ENCODE measurements at regions not wholly inside any gene's neighbourhood (a gene's known extent, or its start where the extent isn't known, plus 50 kb on each side); places are given as distances from the start of the nearest gene placed in this dataset.

DNA sequence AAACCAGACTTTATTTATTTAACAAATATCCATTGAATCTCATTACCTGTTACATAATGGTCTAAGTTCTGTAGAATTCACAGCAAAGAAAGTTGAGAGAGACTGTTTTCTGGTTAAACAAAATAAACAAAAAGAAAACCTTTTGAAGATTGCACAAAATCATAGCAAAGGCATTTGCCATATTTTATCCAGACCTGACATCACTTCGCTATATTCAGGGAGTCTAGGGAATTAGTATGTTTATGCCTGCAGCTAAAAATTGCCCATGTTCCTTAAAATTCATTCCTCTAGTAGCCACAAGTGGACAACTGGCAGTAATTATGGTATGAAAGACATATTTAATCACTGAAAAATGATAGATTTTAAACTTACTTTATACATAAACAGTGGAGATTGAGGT, 577.0 kb upstream of the DAB2 start:
- H3K27ac ChIP-seq (ENCODE audit: low read depth in 1 of 2, low read length in 1 of 2), result no peak overlapping the region
- H3K9ac ChIP-seq (ENCODE audit: insufficient read depth in 1 of 2, low read length in 2 of 2), result no peak overlapping the region
- TF ChIP-seq, protein P1, sequence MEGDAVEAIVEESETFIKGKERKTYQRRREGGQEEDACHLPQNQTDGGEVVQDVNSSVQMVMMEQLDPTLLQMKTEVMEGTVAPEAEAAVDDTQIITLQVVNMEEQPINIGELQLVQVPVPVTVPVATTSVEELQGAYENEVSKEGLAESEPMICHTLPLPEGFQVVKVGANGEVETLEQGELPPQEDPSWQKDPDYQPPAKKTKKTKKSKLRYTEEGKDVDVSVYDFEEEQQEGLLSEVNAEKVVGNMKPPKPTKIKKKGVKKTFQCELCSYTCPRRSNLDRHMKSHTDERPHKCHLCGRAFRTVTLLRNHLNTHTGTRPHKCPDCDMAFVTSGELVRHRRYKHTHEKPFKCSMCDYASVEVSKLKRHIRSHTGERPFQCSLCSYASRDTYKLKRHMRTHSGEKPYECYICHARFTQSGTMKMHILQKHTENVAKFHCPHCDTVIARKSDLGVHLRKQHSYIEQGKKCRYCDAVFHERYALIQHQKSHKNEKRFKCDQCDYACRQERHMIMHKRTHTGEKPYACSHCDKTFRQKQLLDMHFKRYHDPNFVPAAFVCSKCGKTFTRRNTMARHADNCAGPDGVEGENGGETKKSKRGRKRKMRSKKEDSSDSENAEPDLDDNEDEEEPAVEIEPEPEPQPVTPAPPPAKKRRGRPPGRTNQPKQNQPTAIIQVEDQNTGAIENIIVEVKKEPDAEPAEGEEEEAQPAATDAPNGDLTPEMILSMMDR (IDR thresholded peaks at IDR 0.05; ENCODE audit: control extremely low read depth, extremely low read depth), result no peak
- no peaks in the 10 kb centered on the region for H3K36me3 ChIP-seq (ENCODE audit: control insufficient read depth in 4 of 4, insufficient read depth in 4 of 4, low read length in 4 of 4)
- DNase-seq (no peak), ATAC-seq (ENCODE audit: insufficient read depth, low FRiP score) (no peak)
- H3K4me1 ChIP-seq (ENCODE audit: control insufficient read depth in 5 of 5, insufficient read depth in 5 of 5, low read length in 5 of 5), result no peaks in the 10 kb centered on the region
- no peaks in the 10 kb centered on the region for H3K27me3 ChIP-seq (ENCODE audit: control insufficient read depth in 3 of 3, insufficient read depth in 3 of 3, low read length in 2 of 3)
- peaks cover 0 to 4% (median 0%) of the 10 kb centered on the region in 4 donors for H3K9me3 ChIP-seq (ENCODE audit: control insufficient read depth in 4 of 4, insufficient read depth in 3 of 4, low read length in 3 of 4)
- WGBS, 2 donors, result 84 to 87% methylated on average over 1 of the region's 1 CpG
- H3K4me3 ChIP-seq, result no peak overlapping the region

- Histone ChIP-seq H3K4me3 (no peak overlapping the region), H3K27me3 (ENCODE audit: control insufficient read depth in 3 of 3, insufficient read depth in 3 of 3, low read length in 2 of 3) (no peaks in the 10 kb centered on the region), H3K9ac (ENCODE audit: insufficient read depth in 1 of 2, low read length in 2 of 2) (no peak overlapping the region), H3K4me1 (ENCODE audit: control insufficient read depth in 5 of 5, insufficient read depth in 5 of 5, low read length in 5 of 5) (no peaks in the 10 kb centered on the region), H3K36me3 (ENCODE audit: control insufficient read depth in 4 of 4, insufficient read depth in 4 of 4, low read length in 4 of 4) (no peaks in the 10 kb centered on the region), H3K27ac (ENCODE audit: low read depth in 1 of 2, low read length in 1 of 2) (no peak overlapping the region), H3K9me3 (ENCODE audit: control insufficient read depth in 4 of 4, insufficient read depth in 3 of 4, low read length in 3 of 4) (peaks cover 0 to 4% (median 0%) of the 10 kb centered on the region in 4 donors)
- DNase-seq, result no peak
- TF ChIP-seq, protein P1 (IDR thresholded peaks at IDR 0.05; ENCODE audit: control extremely low read depth, extremely low read depth), result no peak
- no peak for ATAC-seq (ENCODE audit: insufficient read depth, low FRiP score)
Observed at GRCh38 chr5:39998518-39998917, 573.7 kb upstream of the DAB2 start.

DNA sequence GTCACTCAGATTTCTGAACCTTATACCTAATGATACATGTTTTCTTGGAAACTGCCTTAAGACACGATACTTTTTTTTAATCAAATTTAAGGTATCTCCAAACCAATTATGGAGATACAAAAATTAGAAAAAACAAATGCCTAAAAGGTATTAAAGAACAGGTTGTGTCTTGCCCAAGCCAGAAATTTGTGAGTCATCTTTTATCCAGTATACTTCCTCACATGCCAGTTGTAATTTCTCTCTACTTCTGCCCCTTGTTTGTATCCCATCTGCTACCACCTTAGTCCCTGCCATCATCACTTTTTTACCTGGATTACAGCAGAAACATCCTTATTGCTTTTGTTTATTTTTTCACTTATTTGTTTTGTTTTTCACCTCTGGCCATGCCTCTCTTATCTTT, 571.2 kb upstream of the DAB2 start:
- Histone ChIP-seq H3K27ac (ENCODE audit: low read depth in 1 of 2, low read length in 1 of 2) (no peak overlapping the region), H3K9ac (ENCODE audit: insufficient read depth in 1 of 2, low read length in 2 of 2) (no peak overlapping the region), H3K4me3 (no peak overlapping the region), H3K9me3 (ENCODE audit: control insufficient read depth in 4 of 4, insufficient read depth in 3 of 4, low read length in 3 of 4) (no peaks in the 10 kb centered on the region), H3K27me3 (ENCODE audit: control insufficient read depth in 3 of 3, insufficient read depth in 3 of 3, low read length in 2 of 3) (no peaks in the 10 kb centered on the region), H3K4me1 (ENCODE audit: control insufficient read depth in 5 of 5, insufficient read depth in 5 of 5, low read length in 5 of 5) (no peaks in the 10 kb centered on the region), H3K36me3 (ENCODE audit: control insufficient read depth in 4 of 4, insufficient read depth in 4 of 4, low read length in 4 of 4) (no peaks in the 10 kb centered on the region)
- WGBS, 2 donors, result 91 to 98% methylated on average over 1 of the region's 1 CpG
- ATAC-seq (ENCODE audit: insufficient read depth, low FRiP score), result no peak
- no peak for DNase-seq
- TF ChIP-seq, protein P1 (IDR thresholded peaks at IDR 0.05; ENCODE audit: control extremely low read depth, extremely low read depth), result no peak

- ATAC-seq (ENCODE audit: insufficient read depth, low FRiP score) (peak; percentile 72), DNase-seq (no peak)
- WGBS, 2 donors, result 62 to 81% methylated on average over 2 of the region's 2 CpGs
- Histone ChIP-seq H3K36me3 (ENCODE audit: control insufficient read depth in 4 of 4, insufficient read depth in 4 of 4, low read length in 4 of 4) (no peaks in the 10 kb centered on the region), H3K4me3 (no peak overlapping the region), H3K9me3 (ENCODE audit: control insufficient read depth in 4 of 4, insufficient read depth in 3 of 4, low read length in 3 of 4) (no peaks in the 10 kb centered on the region), H3K4me1 (ENCODE audit: control insufficient read depth in 5 of 5, insufficient read depth in 5 of 5, low read length in 5 of 5) (no peaks in the 10 kb centered on the region), H3K9ac (ENCODE audit: insufficient read depth in 1 of 2, low read length in 2 of 2) (no peak overlapping the region), H3K27me3 (ENCODE audit: control insufficient read depth in 3 of 3, insufficient read depth in 3 of 3, low read length in 2 of 3) (no peaks in the 10 kb centered on the region), H3K27ac (ENCODE audit: low read depth in 1 of 2, low read length in 1 of 2) (no peak overlapping the region)
- TF ChIP-seq, protein P1 (IDR thresholded peaks at IDR 0.05; ENCODE audit: control extremely low read depth, extremely low read depth), result no peak
Observed at GRCh38 chr5:39992617-39993202, 567.9 kb upstream of the DAB2 start.
